Lung (tissue), 11 donors: ENCODE measurements at regions not wholly inside any gene's neighbourhood (a gene's known extent, or its start where the extent isn't known, plus 50 kb on each side); places are given as distances from the start of the nearest gene placed in this dataset.
A peak's percentile ranks its signal among the peaks of the same experiment; 100 is the strongest.

Experiments used
- ATAC-seq: fragments of 200-7000 bp; cut with Tn5 transposase; one replicate; pipeline ENCODE4 v1.9.1; 2020; ENCODE audit warnings: moderate number of reproducible peaks; ENCODE audit not compliant: insufficient read depth, low FRiP score
- DNase-seq, 3 donors: peaks; one replicate each; pipeline ENCODE4 v3.0.0-alpha.2; 2013 to 2017
- H3K27ac ChIP-seq, 2 donors: one replicate each; pipeline ENCODE4 v1.5.1; 2013; ENCODE audit warnings: mild to moderate bottlenecking in 2 of 2, moderate library complexity in 2 of 2, control low read depth in 1 of 2, inconsistent platforms in 1 of 2, low read depth in 1 of 2, low read length in 1 of 2
- H3K27me3 ChIP-seq, 3 donors: one replicate each; pipeline ENCODE4 v1.5.1; 2013; ENCODE audit warnings: low read length in 2 of 3; ENCODE audit not compliant: control insufficient read depth in 3 of 3, insufficient read depth in 3 of 3
- H3K36me3 ChIP-seq, 4 donors: one replicate each; pipeline ENCODE4 v1.5.1; 2013; ENCODE audit warnings: low read length in 4 of 4, mild to moderate bottlenecking in 1 of 4, moderate library complexity in 1 of 4; ENCODE audit not compliant: control insufficient read depth in 4 of 4, insufficient read depth in 4 of 4
- H3K4me1 ChIP-seq, 5 donors: one replicate each; pipeline ENCODE4 v1.5.1; 2013; ENCODE audit warnings: low read length in 5 of 5, mild to moderate bottlenecking in 2 of 5, moderate library complexity in 1 of 5; ENCODE audit not compliant: control insufficient read depth in 5 of 5, insufficient read depth in 5 of 5
- H3K4me3 ChIP-seq: one replicate; pipeline ENCODE4 v1.5.1; 2013; ENCODE audit warnings: mild to moderate bottlenecking, control low read depth, moderate library complexity
- H3K9ac ChIP-seq, 2 donors: one replicate each; pipeline ENCODE4 v1.5.1; 2013; ENCODE audit warnings: low read length in 2 of 2, control low read depth in 1 of 2; ENCODE audit not compliant: insufficient read depth in 1 of 2
- H3K9me3 ChIP-seq, 4 donors: one replicate each; pipeline ENCODE4 v1.5.1; 2013; ENCODE audit warnings: low read length in 3 of 4, mild to moderate bottlenecking in 1 of 4, moderate library complexity in 1 of 4; ENCODE audit not compliant: control insufficient read depth in 4 of 4, insufficient read depth in 3 of 4
- WGBS, 2 donors: extraction: QIAGEN DNeasy Blood & Tissue Kit; methylation state at CpG; one replicate each; pipeline ENCODE4 v1.1.7; 2013; 5-methylcytosine and 5-hydroxymethylcytosine counted together
- TF ChIP-seq, protein P1 (sequence below): IDR thresholded peaks from 2 replicates; pipeline ENCODE4 v1.5.1; 2012; ENCODE audit warnings: mild to moderate bottlenecking; ENCODE audit errors: control extremely low read depth, extremely low read depth
- donor health status: control.
- donor health status: control.
- donor health status: Bipolar disorder and iron deficiency.
- donor health status: healthy.
- donor health status: DM: yes; HTN: yes; CAD: no.

- no peak overlapping the region for H3K27ac ChIP-seq
- no peaks in the 10 kb centered on the region for H3K27me3 ChIP-seq
- H3K36me3 ChIP-seq: no peaks in the 10 kb centered on the region
- ATAC-seq (no peak), DNase-seq (no peak)
- no peak overlapping the region for H3K9ac ChIP-seq
- TF ChIP-seq, protein P1, sequence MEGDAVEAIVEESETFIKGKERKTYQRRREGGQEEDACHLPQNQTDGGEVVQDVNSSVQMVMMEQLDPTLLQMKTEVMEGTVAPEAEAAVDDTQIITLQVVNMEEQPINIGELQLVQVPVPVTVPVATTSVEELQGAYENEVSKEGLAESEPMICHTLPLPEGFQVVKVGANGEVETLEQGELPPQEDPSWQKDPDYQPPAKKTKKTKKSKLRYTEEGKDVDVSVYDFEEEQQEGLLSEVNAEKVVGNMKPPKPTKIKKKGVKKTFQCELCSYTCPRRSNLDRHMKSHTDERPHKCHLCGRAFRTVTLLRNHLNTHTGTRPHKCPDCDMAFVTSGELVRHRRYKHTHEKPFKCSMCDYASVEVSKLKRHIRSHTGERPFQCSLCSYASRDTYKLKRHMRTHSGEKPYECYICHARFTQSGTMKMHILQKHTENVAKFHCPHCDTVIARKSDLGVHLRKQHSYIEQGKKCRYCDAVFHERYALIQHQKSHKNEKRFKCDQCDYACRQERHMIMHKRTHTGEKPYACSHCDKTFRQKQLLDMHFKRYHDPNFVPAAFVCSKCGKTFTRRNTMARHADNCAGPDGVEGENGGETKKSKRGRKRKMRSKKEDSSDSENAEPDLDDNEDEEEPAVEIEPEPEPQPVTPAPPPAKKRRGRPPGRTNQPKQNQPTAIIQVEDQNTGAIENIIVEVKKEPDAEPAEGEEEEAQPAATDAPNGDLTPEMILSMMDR: no peak
- H3K4me1 ChIP-seq: peaks cover 0 to 4% (median 0%) of the 10 kb centered on the region in 5 donors
- WGBS, 2 donors: 82 to 91% methylated on average over 10 of the region's 10 CpGs
- no peaks in the 10 kb centered on the region for H3K9me3 ChIP-seq
- no peak overlapping the region for H3K4me3 ChIP-seq
Observed at GRCh38 chr5:30878296-30878695, 315.2 kb upstream of the CDH6 start.

GRCh38 chr5:30874241-30875034 lies 319.0 kb upstream of the CDH6 start:
- ATAC-seq: no peak
- H3K36me3 ChIP-seq: no peaks in the 10 kb centered on the region
- no peaks in the 10 kb centered on the region for H3K27me3 ChIP-seq
- no peak overlapping the region for H3K4me3 ChIP-seq
- TF ChIP-seq, protein P1: no peak
- H3K9me3 ChIP-seq: no peaks in the 10 kb centered on the region
- peak in 2 of 3 donors; percentile 22 to 67 for DNase-seq
- WGBS, 2 donors: 47 to 68% methylated on average over 10 of the region's 10 CpGs
- H3K4me1 ChIP-seq: peaks cover 0 to 4% (median 0%) of the 10 kb centered on the region in 5 donors
- H3K27ac ChIP-seq: no peak overlapping the region
- H3K9ac ChIP-seq: no peak overlapping the region

GRCh38 chr5:30871196-30871595 lies 322.3 kb upstream of the CDH6 start:
- WGBS, 2 donors: 66 to 78% methylated on average over 3 of the region's 3 CpGs
- TF ChIP-seq, protein P1: no peak
- H3K4me3 ChIP-seq: no peak overlapping the region
- H3K27ac ChIP-seq: no peak overlapping the region
- no peak for ATAC-seq
- H3K36me3 ChIP-seq: no peaks in the 10 kb centered on the region
- no peaks in the 10 kb centered on the region for H3K9me3 ChIP-seq
- no peaks in the 10 kb centered on the region for H3K27me3 ChIP-seq
- no peak overlapping the region for H3K9ac ChIP-seq
- no peak for DNase-seq
- H3K4me1 ChIP-seq: peaks cover 0 to 4% (median 0%) of the 10 kb centered on the region in 5 donors
